Inflammatory macrophage (primary cell): ENCODE measurements at regions not wholly inside any gene's neighbourhood (a gene's known extent, or its start where the extent isn't known, plus 50 kb on each side); places are given as distances from the start of the nearest gene placed in this dataset.

ENCODE experiments used
- DNase-seq, 2 donors: peaks; one replicate each; pipeline ENCODE4 v3.0.0-alpha.2; 2020 to 2022

GRCh38 chr18:33805592-33805991 lies 227.6 kb downstream of the ASXL3 start:
- no peak for DNase-seq

GRCh38 chr18:33804258-33804657 lies 226.2 kb downstream of the ASXL3 start:
- DNase-seq = no peak

GRCh38 chr18:33803636-33804035 lies 225.6 kb downstream of the ASXL3 start:
- DNase-seq = no peak

GRCh38 chr18:33802955-33803354 lies 224.9 kb downstream of the ASXL3 start:
- DNase-seq = no peak
